GM03348 (cell line): ENCODE measurements at regions not wholly inside any gene's neighbourhood (a gene's known extent, or its start where the extent isn't known, plus 50 kb on each side); places are given as distances from the start of the nearest gene placed in this dataset.
"Not testable (repeated sequence)": the region's sequence is repeated elsewhere in the genome, so short reads cannot be mapped to it uniquely, and the experiment has no call there.

Source experiments
- DNase-seq: peaks from one replicate; pipeline ENCODE4 v3.0.0; 2012; ENCODE audit warnings: low spot score

DNA sequence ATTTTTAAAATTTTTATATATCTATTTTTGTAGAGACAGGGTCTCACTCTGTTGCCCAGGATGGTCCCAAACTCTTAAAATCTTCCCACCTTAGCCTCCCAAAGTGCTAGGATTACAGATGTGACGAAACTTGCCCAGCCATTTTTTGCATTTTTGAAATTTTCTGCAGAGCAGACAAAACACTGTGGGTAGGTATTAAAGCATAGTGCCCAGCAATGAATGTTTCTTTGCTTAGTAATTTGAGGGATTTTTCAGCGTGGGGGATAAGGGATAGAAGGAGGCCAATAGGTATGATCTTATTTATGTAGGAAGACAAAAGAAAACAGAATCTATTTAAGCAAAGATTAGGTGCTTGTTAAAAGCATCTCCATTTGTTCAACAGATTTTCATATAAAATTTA is 446.8 kb upstream of the DPH6 start:
- DNase-seq, result no peak

DNA sequence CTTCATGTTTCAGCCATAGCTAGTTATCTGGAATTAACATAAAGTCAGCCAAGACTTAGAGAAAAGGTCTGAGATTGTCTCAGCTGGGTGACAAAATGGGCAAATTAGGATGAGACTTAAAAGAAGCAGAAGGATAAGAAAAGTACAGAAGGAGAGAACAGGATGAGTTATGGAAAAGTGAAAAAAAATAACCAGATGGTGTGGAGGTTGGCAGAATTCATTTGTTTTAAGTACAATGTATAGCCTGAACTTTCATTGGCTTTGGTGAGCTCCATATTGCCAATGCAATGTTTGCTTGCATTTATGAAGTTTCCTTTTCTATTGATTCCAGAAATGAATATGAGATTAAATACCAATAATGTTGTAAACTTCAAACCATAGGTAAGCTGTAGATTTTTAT is 447.2 kb upstream of the DPH6 start:
- no peak for DNase-seq

DNA sequence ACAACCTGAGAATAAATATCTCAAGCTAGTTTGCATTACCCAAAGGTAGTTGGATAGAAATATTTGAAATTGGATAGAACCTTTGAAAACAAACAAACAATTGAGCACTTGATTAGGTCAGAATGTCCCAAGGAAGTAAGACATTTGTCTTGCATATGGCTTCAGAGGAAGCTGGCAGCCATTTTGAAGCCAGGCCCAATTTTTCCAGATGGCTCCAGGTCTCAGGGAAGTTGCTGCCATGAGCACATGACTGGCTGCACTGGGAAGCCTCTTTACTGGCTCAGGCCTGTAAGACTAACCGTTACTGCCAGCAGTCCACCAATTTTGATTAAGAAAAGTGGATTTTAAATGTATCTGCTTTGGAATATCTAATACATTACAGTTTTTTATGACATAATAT is 448.9 kb upstream of the DPH6 start:
- DNase-seq, result no peak

DNA sequence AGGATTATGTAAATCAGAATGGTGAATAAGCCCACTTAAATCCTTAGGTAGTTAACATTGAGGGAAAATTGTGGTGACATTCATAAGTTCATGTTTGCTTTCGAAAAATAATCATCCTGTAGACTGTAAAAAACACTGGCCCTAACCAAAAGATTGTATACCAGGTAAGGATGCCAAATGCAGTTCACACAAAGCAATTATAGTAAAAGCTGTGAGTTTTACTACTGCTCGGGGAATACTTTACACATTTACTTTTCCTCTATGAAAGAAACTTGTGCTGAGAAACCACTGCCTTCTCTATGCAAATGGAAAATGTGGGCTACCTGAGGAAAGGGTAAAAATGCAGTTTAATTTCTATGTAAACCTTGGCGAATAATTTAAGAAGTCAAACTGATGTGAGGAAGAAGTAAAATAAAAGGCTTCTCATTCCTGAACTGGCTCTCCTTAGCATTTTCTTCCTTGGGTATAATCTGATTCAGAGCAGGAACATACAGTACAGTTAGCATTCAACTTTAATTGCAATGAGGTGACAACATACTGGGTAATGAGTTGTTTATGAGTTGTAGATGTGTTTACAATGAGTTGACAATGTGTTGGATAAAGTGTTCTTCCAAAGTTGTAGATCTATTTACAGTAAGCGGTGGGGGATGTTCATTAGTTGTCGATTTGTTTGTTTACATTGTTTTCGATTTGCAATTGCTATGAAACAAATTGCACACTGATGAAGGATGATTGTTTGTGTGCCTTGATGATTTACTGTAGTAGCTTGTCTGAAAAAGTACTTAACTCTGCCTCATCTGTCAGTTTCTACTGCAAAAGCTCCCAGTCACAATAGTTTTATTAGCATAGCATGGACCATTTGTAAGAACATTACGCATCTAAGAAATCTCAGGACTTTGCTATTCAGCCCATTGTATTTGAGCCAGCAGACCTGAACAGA is 453.0 kb upstream of the DPH6 start:
- DNase-seq, result no peak

DNA sequence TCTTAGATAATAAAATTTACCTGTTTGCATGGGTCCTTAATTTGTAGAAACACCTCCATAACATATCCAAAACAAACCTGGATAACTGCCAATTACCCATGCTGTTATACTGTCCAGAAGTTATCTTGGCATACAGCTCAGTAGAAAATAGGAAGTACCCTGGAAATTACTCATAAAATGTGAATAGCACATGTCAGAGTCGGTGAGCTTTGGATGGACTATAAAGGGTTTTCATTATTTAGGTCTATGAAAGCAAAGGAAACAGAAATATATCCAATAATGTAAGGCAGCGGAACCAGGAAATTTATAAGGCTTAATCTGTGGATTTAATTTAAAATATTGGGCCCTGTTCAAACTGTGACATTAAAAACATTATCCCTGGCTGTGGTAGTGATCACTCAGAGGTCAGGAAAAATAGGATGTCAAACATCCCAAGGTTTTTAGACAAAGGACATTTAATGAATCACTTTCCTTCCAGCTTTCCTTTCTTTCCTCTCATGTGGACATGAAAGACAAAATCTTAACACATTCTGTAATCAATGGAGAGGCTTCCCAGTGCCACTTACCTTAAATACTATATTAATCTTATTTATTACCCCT is 459.0 kb upstream of the DPH6 start:
- DNase-seq, result no peak

DNA sequence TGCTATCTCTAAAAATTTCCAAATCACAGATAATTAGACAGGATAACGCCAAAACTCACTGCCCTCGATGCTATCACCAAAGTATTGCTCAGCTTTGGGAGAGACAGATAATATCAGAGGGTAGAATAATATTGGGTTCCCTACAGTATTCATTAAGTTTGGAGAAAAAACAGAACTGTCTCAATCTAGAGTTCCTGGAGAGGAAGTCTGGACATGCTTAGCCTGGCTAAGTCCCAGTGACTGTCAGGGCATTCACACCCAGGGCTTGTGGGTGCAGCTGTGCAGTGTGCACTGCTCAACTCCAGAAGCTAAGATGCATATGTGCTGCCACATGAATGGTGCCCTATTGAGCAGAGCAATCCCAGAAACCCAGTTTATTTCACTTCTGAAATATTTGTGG is 459.6 kb upstream of the DPH6 start:
- DNase-seq, result no peak

DNA sequence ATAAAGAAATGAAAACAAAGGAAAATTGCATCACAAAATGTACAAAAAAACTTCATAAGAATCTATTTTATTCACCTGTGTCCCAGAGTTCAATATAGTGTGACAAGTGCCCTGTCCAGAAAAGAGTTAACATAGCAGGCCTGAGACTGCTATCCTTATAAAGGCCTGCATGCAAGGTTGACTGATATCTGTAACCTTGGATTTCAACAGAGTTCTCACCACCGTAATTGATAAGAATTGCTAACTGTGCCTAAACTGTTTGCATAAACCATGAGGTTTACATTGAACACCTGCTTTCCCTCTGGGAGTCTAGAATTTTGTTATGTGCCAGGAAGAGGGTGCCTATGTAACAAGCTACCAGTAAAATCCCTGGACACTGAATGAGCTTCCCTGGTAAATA is 461.7 kb upstream of the DPH6 start:
- no peak for DNase-seq

DNA sequence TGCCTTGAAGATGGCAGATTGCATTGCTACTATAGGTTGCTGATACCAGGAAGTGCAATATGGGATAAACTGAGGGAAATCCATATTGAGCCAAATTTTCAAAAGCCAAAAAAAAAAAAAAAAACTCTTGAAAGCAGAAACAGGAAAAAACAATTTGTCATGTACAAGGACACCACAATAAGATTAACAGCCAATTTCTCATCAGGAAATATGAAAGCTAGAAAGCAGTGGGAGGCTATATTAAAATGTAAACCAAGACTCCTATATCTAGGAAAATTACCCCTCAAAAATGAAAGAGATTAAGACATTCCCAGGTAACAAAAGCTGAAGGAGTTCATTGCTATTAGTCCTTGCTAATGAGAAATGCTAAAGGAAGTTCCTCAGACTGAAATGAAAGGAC is 462.8 kb upstream of the DPH6 start:
- DNase-seq, result no peak

DNA sequence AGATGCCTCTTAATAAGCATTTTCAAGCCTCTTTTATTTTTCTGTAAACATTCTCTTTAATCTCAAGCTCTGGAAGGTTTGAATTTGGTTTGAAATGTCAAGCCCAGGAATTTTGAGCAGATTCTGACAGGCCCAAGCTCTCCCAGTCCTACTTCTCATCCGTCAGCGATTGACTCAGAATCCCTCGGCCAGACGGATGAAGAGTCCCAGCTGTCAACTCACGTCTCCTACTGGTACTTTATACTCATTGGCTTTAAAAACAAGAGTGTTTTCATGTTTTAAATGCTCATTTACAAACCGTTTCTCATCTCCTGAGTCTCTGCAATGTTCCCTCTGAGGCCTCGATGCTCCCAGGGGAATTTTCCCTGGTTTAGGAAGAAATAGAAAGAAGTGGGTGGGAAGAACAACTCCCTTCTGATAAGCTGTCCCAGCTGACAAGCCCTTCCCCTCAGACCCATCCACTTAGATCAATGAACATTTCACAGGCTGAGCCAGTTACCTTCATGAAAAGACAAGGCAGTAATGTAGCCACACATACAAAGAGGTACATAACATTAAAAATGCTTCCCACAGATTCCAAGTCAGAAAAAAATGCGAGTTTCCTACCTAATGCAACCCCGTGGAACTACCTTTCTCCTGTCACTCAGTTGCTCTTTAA is 478.2 kb upstream of the DPH6 start:
- no peak for DNase-seq

DNA sequence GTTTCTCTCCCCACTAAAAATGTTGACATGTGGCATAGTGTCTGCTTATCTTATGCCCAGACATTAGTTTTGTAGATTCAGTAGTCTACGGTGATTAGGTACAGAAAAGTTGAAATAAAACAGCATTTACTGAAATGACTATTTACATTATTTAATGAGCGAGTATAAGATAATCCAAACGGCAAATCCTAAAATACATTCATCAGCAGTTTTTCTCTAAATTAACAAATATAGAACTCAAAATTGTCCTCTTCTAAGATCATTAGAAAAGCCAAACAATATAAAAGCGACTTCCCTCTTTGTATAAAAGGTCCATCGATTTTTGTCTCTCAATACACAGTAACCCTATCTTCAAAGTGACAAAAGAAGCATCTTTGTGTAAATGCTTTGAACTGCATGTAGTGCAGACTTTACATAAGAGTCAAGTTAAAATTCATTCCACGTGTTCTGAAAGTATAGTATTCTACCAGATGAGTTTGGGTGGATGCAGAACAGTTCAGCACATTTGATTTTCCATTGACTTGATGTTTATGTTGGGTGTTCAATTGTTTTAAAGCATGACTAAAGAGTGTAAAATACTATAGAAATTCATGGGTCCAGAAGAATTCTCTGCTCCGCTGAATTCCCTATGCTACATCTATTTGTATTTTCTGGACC is 480.8 kb upstream of the DPH6 start:
- DNase-seq, result no peak

DNA sequence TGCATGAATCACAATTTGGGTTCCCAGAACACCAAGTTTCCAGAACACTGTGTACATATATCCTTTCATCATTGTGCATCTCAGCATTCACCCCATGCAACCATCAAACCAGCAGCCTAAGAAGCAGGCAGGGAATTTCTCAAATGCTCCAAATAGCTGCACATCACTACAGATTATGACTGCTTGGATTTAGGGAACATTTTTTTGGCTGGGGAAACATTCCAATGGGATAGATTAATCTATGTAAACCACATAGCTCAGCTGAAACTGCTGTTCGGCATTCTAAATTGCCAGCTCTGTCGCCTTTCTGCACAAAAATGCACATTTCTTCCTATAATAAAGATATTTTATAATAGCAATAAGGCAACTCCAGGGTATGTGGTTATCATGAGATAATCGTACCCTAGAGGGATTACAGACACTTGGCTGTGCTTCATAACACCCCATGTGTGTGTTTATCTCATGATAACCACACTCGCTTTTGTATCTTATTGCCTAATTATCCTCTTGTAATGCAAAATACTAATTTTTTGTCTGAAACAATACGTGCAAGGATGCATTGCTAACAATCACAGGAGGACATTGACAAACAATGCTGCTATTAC is 483.7 kb upstream of the DPH6 start:
- DNase-seq, result no peak

DNA sequence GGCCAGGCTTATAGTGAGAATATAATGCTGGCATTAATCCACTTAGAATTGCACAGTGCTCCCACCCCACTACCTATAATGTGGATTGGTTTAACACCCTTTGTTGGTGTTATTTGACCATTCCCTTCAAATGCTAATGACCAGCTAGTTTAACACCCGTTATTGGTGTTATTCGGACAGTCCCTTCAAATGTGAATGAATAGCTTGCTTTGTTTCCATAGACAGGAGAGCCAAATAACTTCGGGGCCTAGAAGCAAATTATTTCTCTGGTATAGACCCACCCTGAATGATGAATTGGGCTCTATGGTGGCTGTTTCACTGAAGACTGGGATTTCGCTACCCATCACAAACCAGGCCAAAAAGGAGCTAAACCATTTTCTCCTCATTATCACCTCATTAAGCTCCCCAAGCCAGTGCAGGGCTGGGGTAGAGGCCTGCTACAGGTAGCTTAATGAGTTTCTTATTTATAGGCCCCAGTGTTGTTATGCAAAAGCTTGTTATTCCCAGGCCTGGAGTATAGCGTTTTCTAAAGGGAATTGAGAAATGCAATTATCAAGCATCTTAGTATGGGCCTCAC is 494.1 kb upstream of the DPH6 start:
- no peak for DNase-seq

DNA sequence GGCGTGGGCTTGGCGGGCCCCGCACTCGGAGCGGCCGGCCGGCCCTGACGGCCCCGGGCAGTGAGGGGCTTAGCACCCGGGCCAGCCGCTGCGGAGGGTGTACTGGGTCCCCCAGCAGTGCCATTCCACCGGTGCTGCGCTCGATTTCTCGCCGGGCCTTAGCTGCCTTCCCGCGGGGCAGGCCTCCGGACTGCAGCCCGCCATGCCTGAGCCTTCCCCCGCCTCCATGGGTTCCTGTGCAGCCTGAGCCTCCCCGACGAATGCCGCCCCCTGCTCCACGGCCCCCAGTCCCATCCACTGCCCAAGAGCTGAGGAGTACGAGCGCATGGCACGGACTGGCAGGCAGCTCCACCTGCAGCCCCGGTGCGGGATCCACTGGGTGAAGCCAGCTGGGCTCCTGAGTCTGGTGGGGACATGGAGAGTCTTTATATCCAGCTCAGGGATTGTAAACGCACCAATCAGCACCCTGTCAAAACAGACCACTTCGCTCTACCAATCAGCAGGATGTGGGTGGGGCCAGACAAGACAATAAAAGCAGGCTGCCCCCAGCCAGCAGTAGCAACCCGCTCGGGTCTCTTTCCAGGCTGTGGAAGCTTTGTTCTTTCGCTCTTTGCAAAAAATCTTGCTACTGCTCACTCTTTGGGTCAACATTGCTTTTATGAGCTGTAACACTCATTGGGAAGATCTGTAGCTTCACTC is 501.2 kb upstream of the DPH6 start:
- not testable (repeated sequence) for DNase-seq

DNA sequence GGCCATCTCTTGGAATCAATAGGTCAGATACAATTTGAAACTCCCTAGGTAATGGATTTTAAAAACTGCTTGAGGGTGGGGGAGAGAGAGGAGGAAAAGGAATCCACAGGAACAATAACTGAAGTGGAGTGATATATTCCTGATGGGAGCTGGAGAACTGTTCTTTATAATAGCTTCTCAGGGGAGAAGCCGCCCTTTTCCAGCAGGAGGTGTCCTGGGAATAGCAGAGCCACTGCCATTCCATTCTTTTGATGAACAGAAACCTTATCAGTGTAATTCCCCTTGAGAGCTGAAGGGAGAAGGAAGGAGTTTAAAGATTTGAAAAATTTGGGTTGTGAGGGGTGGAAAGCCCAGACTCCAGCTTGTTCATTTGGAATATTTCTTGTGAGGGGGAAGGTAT is 504.9 kb upstream of the DPH6 start:
- DNase-seq, result no peak

DNA sequence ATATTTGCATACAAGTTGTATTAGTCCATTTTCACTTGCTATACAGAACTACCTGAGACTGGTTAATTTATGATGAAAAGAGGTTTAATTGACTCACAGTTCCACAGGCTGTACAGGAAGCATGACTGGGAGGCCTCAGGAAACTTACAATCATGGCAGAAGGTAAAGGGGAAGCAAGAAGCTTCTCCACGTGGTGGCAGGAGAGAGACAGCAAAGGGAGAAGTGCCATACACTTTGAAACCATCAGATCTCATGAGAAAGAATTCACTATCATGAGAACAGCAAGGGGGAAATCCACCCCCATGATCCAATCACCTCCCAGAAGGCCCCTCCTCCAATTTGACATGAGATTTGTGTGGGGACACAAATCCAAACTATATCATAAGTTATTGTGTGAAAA is 506.7 kb upstream of the DPH6 start:
- not testable (repeated sequence) for DNase-seq

DNA sequence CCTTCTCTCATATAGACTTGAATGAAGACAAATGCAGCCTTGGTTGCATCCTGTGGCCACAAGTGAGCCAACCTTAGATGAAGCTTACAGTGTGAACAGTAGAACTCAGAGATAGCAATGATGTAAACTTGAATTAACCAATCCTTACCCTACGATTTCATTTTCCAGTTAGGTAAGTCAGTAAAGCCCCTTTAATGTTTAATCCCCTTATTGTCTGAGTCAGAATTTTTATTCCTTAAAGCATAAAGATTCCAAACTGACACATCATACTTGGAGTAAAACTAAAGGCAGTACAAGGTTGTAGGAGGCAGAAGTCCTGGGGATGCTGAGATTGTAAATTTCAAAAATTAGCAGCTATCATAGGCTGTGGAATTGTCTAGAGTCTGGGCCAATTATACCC is 507.8 kb upstream of the DPH6 start:
- no peak for DNase-seq

DNA sequence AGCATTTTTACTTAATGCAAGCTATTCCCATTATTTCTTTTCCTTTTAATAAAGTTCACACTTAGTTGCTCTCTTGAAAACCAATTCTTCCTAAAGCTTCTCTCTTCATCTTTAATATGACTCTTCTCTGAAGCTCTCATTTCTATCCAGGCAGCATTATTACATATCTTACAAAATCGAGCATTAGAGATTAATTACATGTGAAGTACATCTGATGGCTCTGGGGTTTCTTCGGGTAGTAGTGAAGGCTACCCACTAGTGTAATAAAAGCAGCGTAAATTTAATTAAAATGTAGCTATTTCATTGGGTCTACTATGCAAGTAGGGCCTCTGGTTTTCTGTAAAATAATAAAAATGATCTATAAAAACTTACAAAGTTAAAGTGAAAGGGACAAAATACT is 513.6 kb upstream of the DPH6 start:
- DNase-seq, result no peak

DNA sequence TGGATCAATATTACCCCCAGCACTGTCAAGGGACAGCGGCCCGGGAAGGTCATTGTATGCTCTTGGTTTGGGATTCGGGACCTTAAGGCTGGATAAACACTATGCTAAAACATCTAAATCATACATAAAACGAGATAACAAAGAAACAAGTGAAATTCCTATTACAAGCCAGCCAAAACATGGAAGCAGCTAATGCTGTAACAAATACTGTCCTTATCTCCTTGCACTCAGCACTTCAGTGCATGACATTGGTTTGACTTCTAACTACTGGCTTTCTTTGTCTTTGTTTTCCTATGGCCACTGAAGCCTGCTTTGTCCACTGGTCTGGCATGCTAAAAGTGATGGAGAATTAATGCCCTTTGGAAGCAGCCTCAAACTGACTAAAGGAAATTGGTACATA is 516.4 kb upstream of the DPH6 start:
- DNase-seq, result no peak

DNA sequence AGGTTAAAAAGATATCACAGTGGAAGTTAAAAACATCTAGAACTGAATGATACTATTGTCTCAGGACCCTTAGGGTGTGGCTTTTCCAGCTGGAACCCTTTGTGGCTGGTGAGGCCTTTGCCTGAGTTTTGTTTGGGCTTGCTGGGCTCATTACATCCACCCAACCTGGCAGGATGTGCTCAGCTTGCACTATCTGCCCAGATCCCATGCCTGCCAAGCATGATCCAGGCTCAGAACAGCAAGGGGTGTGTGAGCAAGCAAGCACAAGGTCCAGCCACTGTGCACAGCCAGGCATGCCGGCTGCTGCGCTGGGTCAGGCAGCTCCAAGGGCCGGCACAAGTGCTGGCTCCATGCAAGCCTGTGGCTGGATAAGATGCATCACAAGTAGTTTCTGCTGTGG is 512.7 kb upstream of the CDIN1 start:
- DNase-seq, result no peak

DNA sequence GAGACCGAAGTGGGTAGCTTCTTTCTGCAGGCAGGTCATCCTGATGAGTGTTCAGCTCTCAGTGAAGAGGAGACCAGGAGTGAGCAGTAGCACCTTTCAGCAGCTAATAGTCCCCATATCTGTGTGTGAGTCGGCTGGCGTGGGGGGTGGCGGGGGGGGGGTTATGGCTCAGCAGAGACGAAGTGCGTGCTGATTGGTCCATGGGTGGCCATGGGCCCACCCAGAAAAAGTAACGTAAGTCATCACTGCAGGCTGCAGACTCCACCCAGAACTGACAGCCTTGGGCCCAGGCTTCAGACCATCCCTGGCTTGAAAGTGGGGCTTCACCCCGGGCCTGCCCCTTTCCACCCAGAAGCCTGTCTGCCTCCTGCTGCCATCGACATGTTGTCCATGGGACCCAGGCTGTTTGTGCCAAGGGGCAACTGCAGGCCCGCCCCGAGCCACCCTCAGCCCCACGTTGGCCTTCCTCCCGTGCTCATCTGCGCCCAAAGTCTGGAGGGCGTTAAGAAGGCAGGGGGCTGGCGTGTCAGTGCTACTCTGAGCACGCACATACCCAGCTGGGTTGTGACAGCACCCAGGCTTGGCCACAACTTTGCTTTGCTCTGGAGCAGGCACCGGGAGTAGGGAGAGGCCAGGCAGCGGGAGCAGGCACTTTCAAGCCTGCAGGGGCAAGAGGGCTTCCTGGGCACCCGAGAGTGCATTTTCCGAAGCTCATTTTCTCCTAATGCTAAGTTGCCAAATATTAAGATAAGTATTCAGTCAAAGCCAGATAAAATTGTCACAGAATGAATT is 511.7 kb upstream of the CDIN1 start:
- DNase-seq, result no peak

DNA sequence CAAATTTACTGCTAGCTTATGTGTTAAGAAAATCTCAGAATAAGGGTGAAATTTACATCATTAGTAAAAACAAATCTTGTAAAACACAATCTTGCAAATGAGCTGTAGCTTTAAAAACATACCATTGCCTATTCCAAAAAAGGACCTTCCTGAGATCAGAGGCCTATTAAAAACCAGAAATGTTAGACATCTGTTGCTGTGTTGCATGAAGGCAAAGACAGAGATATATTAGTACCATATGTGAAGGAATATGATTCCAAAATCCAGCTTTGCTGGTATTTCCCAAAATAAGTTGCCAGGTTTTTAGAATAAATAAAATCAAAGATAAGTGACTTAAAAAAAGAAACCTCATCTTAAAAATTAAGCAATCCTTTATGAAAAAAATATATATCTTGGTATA is 504.1 kb upstream of the CDIN1 start:
- DNase-seq, result peak; percentile 49
